HCT116 (cell line): ENCODE measurements at regions not wholly inside any gene's neighbourhood (a gene's known extent, or its start where the extent isn't known, plus 50 kb on each side); places are given as distances from the start of the nearest gene placed in this dataset.

Experiments used
- FOSL1 ChIP-seq: IDR thresholded peaks from 2 replicates; pipeline ENCODE4 v1.6.1; 2012; ENCODE audit warnings: low read depth
- POLR2A ChIP-seq: IDR thresholded peaks from 2 replicates; pipeline ENCODE4 v1.7.0; 2011; ENCODE audit warnings: borderline replicate concordance; ENCODE audit not compliant: insufficient read depth, insufficient read length; ENCODE audit errors: extremely low read depth
- POLR2AphosphoS5 ChIP-seq: IDR thresholded peaks from 2 replicates; pipeline ENCODE4 v1.6.1; 2011; ENCODE audit warnings: mild to moderate bottlenecking, low read depth, low read length, moderate library complexity
- RAD21 ChIP-seq: IDR thresholded peaks from 2 replicates; pipeline ENCODE4 v1.6.1; 2012; ENCODE audit warnings: low read depth, mild to moderate bottlenecking
- SIN3A ChIP-seq: IDR thresholded peaks from 2 replicates; pipeline ENCODE4 v1.6.1; 2012; ENCODE audit warnings: low read depth
- TCF7L2 ChIP-seq: IDR thresholded peaks from 2 replicates; pipeline ENCODE4 v1.7.0; 2011; ENCODE audit warnings: borderline replicate concordance, inconsistent platforms; ENCODE audit not compliant: insufficient read depth, insufficient read length; ENCODE audit errors: extremely low read depth
- YY1 ChIP-seq: IDR thresholded peaks from 2 replicates; pipeline ENCODE4 v1.6.1; 2011; ENCODE audit warnings: low read length, low read depth, moderate library complexity, mild to moderate bottlenecking; ENCODE audit not compliant: insufficient replicate concordance; ENCODE audit errors: extremely low read depth
- TF ChIP-seq, protein P1 (sequence below), 3 experiments: fragments of 200-600 bp in 1 of 3; sonication (generic) in 1 of 3; IDR thresholded peaks in 2 of 3; conservative IDR thresholded peaks in 1 of 3; 2 replicates each; pipeline ENCODE4 v1.5.1; 2012 to 2017; ENCODE audit warnings: low read depth in 2 of 3, low read length in 2 of 3, antibody characterized with exemption in 1 of 3, borderline replicate concordance in 1 of 3, control low read depth in 1 of 3, mild to moderate bottlenecking in 1 of 3, mixed read lengths in 1 of 3, mixed run types in 1 of 3, moderate library complexity in 1 of 3; ENCODE audit not compliant: insufficient read depth in 1 of 3
- TF ChIP-seq, protein P2 (sequence below): IDR thresholded peaks from 2 replicates; pipeline ENCODE4 v1.6.1; 2012
- TF ChIP-seq, protein P3 (sequence below): IDR thresholded peaks from 2 replicates; pipeline ENCODE4 v1.6.1; 2012; ENCODE audit warnings: low read depth
- TF ChIP-seq, protein P4 (sequence below): IDR thresholded peaks from 2 replicates; pipeline ENCODE4 v1.6.1; 2012

DNA sequence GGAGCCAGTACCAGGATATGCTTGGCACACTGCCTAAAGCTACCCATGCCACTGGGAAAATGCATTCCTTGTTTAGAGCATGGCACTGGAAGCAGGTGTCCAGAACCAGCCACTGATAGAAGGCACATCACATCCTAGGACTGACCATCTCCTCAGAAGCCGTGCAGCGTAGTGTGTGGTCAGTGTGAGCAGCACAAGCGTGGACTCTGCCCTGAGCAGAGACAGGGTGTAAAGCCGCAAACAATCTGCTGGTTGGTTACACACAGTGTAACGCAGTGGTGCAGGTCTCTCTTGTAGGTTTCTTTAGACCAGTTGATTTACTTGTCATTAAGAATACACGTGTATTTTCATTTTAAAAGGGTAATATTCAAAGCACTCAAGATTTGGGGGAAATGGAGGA is 377.8 kb upstream of the HS6ST1 start:
- TF ChIP-seq, protein P1, sequence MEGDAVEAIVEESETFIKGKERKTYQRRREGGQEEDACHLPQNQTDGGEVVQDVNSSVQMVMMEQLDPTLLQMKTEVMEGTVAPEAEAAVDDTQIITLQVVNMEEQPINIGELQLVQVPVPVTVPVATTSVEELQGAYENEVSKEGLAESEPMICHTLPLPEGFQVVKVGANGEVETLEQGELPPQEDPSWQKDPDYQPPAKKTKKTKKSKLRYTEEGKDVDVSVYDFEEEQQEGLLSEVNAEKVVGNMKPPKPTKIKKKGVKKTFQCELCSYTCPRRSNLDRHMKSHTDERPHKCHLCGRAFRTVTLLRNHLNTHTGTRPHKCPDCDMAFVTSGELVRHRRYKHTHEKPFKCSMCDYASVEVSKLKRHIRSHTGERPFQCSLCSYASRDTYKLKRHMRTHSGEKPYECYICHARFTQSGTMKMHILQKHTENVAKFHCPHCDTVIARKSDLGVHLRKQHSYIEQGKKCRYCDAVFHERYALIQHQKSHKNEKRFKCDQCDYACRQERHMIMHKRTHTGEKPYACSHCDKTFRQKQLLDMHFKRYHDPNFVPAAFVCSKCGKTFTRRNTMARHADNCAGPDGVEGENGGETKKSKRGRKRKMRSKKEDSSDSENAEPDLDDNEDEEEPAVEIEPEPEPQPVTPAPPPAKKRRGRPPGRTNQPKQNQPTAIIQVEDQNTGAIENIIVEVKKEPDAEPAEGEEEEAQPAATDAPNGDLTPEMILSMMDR (IDR thresholded peaks at IDR 0.05 in 2 of 3, conservative IDR thresholded peaks at IDR 0.05 in 1 of 3; ENCODE audit: borderline replicate concordance in 1 of 3, insufficient read depth in 1 of 3, low read depth in 2 of 3, low read length in 2 of 3), result no peak
- TF ChIP-seq, protein P2, sequence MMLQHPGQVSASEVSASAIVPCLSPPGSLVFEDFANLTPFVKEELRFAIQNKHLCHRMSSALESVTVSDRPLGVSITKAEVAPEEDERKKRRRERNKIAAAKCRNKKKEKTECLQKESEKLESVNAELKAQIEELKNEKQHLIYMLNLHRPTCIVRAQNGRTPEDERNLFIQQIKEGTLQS, result no peak
- TF ChIP-seq, protein P3, sequence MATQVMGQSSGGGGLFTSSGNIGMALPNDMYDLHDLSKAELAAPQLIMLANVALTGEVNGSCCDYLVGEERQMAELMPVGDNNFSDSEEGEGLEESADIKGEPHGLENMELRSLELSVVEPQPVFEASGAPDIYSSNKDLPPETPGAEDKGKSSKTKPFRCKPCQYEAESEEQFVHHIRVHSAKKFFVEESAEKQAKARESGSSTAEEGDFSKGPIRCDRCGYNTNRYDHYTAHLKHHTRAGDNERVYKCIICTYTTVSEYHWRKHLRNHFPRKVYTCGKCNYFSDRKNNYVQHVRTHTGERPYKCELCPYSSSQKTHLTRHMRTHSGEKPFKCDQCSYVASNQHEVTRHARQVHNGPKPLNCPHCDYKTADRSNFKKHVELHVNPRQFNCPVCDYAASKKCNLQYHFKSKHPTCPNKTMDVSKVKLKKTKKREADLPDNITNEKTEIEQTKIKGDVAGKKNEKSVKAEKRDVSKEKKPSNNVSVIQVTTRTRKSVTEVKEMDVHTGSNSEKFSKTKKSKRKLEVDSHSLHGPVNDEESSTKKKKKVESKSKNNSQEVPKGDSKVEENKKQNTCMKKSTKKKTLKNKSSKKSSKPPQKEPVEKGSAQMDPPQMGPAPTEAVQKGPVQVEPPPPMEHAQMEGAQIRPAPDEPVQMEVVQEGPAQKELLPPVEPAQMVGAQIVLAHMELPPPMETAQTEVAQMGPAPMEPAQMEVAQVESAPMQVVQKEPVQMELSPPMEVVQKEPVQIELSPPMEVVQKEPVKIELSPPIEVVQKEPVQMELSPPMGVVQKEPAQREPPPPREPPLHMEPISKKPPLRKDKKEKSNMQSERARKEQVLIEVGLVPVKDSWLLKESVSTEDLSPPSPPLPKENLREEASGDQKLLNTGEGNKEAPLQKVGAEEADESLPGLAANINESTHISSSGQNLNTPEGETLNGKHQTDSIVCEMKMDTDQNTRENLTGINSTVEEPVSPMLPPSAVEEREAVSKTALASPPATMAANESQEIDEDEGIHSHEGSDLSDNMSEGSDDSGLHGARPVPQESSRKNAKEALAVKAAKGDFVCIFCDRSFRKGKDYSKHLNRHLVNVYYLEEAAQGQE, result no peak
- no peak for TF ChIP-seq SIN3A
- TF ChIP-seq POLR2A, result no peak
- no peak for TF ChIP-seq FOSL1
- no peak for TF ChIP-seq POLR2AphosphoS5
- TF ChIP-seq YY1, result no peak
- no peak for TF ChIP-seq TCF7L2
- TF ChIP-seq, protein P4, sequence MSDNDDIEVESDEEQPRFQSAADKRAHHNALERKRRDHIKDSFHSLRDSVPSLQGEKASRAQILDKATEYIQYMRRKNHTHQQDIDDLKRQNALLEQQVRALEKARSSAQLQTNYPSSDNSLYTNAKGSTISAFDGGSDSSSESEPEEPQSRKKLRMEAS, result no peak
- no peak for TF ChIP-seq RAD21
